Hepatic stellate cell (primary cell): ENCODE measurements at regions not wholly inside any gene's neighbourhood (a gene's known extent, or its start where the extent isn't known, plus 50 kb on each side); places are given as distances from the start of the nearest gene placed in this dataset.

ENCODE experiments used
- DNase-seq: peaks from one replicate; pipeline ENCODE4 v3.0.0; 2011; ENCODE audit warnings: low spot score

DNA sequence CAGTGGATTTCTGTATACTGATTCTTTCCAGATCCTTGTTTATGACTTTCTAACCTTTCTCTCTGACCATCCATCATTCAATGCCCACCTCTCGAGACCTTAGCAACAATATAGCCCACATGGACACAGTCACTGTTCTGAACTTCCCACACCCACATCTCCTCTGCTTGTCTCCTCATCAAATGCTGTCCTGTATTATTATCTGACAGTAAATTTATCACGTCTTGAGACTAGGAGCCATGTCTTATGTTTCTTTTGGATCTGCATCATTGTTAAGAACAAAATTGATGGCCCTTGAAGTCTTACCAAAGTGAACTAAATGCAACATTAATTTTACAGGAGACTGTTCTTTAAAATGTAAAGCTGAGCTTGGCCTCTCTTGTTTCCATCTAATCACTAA is 495.4 kb upstream of the KLF4 start:
- DNase-seq, result no peak

DNA sequence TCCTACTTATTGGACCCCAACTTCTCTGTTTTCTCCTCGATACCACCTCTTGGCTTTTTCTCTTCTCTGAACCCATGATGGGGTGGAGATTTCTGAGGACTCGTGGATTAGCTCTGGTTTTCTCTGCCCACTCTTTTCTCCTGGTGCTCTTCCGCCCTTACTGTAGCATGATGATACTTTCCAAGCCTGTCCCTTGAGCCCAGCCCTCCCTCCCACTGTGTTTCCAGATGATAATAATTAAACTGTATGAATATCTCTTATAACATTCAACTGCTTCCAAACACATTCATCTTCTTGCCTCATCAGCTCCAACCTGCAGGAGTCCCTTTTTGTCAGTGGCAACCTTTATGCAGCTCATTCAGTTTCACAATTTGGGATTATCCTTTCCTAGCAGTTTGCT is 494.2 kb upstream of the KLF4 start:
- no peak for DNase-seq

DNA sequence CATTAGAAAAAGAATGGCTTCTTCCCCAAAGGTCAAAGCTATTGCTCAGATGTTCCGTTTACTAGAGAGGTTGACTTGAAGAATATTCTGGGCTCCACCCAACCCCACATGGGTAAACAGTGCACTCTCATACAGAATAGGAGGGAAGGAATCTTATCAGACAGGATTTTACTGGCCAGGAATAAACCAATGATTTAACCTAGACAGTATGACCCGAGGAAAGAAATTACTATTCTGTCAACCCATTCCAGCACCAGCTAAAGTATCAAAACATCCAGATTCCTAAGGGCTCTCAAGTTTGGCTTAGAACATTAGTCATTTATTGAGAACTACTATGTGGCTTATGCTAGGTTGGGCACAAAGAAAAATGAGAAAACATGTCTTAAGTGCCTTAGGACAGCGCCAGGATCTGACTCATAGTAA is 493.6 kb upstream of the KLF4 start:
- DNase-seq, result no peak

DNA sequence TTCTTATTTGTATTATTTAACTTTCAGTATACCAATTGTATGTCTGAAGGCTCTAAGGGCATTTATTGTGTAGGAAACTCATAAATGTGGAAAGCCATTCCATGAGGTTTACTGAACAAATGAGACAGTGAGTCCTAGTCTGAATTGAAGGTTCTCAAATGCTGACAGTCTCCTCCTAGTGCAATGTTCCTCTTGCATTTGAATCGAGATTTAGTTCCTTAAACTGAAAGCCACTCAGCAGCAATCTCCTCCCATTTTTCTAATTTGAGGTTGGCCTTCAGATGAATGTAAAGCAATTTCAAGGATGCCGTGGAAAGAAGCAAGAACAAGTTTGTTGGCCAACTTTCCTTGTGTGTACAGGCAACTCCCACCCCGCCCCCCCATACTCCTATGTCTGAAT is 493.2 kb upstream of the KLF4 start:
- no peak for DNase-seq

DNA sequence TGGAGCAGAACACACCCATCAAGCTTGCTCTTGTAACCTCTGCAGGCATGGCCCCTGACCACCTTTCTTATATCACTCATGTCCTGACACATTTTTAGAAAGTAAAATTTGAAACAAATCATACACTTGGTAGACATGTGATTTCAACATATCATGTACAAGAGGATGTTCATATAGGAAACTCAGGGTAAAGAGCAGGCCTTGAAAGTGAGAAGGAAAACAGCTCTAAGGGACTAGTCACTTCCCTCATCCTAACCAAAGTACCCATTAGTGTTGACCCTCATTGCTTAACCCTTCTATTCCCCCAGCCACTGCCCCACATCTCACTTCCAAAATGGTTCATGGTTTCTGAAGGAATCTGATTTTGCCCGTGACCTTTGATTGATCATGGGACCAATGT is 492.4 kb upstream of the KLF4 start:
- DNase-seq, result no peak

DNA sequence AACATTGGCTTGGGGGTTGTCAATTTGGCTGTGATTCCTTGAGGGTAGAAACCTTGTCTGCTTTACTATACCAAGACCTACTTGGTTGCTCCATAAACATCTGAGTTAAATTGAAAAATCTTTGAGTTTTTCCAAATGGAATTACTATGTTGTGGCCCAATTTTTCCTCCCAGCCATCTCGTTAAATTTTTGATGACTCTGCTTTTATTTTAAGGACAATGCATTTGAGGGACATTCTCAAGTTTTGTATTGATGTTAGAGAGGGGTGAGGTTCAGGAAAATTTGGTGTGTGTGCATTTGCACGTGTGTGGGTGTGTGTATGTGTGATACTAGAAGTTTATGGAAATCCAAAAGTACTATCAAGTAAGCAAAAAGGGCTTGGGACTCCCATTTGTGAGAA is 491.4 kb upstream of the KLF4 start:
- DNase-seq, result no peak

DNA sequence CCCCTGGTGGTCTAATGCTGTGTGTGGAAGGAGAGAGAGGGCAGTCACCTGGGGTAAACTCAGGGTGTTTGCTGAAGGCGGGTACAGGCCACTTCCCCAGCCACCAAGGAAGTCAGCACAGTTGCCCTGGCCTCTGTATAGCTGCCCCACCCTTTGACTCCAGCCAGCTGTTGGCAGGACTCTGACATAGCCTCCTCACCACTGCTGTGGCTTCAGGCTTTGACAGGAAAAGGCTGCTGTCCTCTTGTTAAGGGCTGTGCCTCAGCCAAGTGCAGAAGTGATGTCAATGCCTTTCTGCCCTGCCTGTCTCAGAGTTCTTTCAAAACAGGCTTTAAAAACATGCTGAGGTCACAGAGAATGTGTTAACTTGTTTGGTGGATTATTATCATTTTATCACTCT is 487.2 kb upstream of the KLF4 start:
- DNase-seq, result no peak

DNA sequence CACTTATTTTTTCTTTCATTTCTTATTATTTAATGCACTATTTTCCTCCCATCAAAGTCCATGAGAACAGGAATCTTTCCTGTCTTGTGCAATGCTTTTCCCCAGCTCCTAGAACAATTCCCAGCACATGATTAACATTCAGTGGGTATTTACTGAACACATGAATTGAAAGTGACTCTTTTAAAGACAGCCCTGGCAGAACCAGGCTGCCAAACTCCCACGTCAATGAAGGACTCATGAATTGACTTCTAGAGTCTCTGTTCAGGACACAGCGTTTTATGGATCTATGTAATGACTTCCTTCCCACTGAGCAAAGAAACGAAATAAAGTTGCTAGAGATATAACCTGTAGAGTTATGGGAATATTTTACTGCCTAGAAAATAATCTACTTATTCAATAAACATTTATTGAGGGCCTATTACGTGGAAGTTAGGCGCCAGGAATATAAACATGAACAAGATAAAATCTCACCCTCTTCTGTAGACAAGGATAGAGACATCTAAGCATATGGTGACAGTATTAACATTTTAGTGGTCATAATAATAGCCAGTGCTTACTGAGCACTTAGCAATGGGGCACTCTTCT is 485.9 kb upstream of the KLF4 start:
- no peak for DNase-seq

DNA sequence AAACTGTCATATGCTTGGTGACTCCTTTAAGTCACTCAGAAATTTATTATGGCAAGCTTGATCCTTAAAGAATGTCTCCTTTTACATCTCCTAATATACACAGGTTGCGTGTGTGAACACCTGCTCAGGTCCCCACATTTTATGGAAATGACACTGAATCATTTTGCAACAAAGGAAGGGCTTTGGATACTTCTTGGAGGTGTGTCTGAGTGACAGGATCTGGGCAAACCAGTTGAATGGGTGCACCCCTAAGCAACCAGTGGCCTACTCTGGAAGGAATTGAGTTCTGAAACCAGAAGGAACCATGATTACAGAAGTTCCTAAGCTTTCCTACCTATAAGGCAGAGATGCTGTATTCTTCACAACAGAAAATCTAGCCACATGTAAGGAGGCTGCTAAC is 483.9 kb upstream of the KLF4 start:
- no peak for DNase-seq

DNA sequence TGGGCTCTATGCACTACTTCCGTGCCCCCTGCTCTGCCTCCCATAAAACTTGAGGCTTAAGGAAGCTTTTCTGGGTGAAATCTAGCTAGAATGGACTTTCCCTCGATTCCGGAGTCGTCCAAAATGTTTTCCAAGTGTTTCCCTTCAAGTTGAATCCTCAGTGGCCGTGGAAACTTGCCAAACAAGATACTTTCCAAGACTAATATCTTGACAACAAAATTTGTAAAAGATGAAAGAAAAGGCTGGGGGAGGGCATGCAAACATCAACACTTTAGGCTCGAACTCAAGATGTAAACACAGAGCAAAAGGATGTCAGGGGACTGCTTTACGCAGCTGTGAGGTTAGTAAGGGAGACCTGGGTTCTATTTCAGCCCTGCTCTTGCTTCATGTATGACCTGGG is 482.8 kb upstream of the KLF4 start:
- no peak for DNase-seq

DNA sequence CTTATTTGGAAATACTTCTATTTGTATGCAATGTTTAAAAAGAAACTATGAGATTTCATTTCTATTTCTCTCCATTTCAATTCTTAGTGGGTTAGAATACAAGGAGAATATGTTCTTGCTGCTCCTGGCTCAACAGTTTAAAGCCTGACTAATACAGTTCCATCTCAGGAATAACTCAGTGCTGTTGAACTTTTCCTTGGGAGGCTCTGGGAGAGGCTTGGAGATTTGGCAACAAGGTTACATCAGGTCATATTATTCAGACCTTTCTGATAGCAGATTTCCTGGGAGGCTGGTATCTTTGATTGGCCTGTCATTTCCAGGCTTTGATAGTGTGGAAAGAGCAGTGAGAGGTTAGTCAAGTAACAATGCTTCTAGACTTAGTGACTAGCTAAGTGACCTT is 481.7 kb upstream of the KLF4 start:
- DNase-seq, result no peak

DNA sequence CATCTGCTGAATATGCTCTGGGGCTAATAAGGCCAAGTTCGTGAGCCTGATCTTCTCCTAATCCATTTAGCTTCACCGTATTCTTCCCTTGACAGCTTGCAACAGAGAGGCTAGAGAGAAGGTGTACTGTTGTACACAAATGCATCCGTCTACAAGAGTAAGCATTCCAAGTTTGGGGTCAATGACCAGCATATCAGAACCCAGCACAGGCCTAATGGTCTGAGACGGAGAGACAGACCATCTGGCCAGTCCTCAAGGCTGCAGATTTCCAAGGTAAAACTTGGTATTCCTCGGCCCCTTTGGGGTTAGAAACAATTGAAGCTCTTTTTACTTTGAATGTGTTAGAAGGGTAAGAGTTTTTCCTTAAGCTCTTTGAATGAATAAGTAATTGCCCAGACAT is 481.2 kb upstream of the KLF4 start:
- DNase-seq, result no peak

DNA sequence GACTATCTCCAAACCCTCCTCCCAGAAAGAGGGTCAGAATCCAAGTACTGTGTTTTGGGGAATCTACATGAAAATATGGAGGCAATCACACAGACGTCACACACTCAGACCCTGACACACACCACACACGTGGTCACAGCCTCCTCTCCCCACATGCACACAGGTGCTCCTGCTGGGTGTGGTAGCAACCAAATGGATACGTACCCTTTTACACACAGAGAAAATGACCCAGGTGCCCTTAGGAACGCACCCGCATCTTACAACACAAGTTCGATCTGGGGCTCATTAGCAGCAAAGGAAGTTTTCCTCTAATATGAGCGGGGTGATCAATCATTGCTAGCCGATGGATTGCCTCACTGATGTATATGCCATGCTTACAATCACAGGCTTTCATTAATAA is 480.2 kb upstream of the KLF4 start:
- DNase-seq, result no peak

DNA sequence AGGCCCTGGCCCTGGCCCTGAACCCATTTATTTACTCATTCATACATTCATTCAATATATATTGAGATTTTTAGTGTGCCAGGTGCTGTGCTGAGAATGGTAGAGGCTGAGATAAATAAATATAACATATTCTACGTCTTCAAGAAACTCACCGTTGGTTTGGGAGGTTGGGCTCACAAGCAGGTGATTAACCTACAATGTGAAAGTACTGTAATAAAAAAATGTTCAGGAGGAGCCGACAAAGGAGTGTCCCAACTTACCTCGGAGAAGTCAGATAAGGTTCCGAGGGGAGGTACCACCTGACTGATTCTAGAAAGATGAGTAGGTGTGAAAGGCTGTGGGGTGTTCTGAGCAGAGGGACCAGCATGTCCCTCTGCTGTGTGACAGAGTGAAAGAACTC is 479.6 kb upstream of the KLF4 start:
- DNase-seq, result no peak

DNA sequence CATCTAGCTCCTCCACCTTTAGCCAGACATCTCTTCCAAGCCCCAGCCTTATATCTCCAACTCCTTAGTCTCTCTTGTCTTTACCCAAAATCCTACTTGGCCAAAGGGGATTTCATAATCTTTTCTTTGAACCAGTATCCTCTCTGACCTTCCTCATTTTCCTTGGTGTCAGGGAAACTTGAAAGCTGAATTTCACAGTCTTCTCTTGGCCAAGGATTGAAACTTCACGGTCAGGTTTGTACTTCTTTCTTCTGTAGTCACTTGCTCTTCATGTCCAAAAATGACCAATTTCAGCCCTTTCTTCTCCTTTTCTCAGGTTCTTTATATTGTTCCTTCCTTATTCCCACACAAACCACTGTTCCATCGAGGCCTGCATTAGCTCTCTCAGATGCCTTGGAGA is 473.7 kb upstream of the KLF4 start:
- DNase-seq, result no peak

DNA sequence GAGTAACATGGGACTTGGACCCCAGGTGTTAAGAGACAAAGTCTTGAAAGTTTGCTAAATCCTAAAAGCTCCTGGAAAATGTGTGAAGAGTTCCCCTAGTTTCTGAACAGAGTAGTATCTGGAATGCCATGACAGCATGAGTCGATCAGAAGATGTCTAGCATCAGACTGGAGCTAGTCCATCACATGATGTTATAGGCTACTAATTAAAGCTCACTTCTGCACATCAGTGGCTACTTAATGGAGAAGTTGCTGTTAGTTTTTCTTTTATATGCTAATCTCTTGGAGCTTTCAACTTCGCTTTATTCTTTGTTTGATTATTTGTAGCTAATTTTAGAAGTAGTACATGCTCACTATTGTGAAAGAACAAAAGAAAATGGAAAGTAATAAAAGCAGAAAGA is 471.3 kb upstream of the KLF4 start:
- no peak for DNase-seq

DNA sequence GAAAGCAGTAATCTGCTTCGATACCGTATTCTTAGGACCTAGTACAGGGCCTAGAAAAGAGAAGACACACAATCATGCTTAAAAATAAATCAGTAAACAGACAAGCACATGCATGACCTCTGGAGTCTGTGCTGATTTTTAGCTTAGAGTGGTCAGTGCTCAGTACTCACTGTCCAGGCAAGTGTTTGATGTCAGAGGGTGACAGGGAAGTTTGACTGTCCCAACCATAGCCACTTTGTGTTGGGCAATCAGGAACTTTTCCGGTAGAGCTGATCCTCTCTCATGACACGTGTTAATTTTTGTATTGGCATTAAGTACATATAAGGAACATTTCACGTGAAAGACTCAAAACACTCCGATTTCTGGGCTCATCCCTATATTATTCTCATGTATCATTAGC is 464.7 kb upstream of the KLF4 start:
- no peak for DNase-seq

DNA sequence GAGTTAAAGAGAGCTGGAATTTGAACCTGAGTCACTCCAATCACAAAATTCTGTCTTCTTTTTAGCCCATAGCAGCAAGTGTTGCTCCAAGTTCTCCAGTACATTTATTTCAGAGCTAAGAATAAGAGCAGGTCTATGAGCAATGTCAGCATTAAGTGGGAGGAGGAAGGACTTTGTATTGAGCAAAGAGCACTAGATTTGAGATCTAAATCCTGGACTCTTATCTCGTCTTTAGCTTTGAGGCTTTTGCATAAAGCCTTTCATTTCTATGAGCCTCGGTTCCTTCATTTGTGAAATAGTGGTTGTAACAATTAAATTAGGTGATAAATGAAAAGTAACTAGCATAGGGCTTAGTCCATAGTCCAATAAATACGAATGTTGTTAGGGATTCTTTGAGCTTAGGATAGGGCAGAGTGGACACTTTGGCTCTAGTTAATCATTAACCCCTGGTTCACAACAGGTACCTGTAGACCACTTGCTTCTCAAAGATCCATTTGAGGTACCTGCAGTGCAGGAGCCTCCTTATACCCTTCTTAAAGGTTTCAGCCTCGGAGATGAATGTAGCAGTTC is 464.1 kb upstream of the KLF4 start:
- DNase-seq, result no peak

DNA sequence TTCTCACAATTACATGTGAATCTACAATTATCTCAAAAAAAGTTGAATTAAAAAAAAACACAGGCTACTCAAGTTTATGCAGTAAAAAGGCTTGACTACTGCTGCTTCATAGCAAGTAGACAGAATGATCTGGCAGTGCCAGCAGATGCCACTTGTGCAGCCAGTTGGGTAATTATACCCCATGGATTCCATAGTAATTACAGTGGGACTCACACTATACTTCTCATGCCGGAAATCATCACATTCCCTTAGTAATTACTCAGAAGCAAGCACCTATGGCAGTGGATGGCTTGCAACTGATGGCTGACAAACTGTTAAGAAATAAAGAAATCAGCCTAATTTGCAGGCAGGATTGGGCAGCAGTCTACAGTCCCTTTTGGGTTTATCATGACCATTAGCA is 463.2 kb upstream of the KLF4 start:
- DNase-seq, result no peak

DNA sequence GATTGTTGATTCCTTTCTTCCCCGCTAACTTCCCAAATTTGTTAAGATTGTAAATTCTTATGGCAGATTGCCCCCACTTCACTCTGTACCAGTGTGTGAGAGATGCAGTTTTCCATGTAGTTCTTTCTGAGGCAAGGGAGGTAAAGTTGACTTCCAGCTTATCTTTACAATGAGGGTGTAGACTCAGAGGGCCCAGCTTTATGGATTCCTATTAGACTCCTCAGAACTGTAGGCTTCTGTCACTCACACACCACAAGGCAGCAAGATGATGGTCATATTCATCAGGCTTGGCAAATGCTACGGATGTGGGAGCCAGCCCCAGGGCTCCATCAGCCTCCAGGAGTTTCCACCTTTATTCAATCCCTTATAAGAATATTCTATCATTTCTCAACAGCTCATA is 461.9 kb upstream of the KLF4 start:
- no peak for DNase-seq

DNA sequence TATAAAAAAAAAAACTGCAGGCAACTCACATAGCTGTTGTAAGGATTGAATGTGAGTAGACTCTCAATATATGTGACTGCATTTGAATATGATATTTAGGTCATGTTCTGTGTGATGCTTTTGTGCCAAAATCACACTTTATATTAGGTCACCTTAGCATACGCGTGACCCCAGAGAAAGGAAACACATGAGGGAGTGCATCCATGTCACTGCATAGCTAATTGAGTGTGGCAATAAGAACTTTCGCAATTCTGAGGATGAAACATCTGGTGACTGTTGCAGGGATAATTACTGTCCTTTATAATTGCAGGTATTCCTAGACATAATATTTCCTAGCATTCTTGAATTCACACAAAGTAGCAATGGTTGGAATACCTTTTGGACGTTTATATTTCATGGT is 459.5 kb upstream of the KLF4 start:
- DNase-seq, result no peak

DNA sequence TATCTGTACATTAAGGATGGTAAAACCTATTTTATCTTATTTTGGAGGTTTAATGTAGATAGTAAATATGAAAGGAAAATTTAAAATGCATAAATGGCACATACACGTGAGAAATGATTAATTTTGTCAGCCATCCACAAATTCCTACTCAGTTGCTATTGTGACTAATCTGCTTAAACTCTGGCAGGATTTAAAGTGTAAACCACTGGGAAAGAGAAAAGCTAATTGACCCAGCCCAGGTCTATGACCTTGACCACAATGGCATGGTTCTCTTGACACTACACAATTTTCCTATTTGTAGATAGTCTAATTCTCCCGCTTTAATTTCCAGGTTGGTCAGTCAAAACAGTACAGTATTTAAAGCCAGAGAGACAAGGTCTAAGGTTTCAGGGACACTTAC is 459.0 kb upstream of the KLF4 start:
- no peak for DNase-seq

DNA sequence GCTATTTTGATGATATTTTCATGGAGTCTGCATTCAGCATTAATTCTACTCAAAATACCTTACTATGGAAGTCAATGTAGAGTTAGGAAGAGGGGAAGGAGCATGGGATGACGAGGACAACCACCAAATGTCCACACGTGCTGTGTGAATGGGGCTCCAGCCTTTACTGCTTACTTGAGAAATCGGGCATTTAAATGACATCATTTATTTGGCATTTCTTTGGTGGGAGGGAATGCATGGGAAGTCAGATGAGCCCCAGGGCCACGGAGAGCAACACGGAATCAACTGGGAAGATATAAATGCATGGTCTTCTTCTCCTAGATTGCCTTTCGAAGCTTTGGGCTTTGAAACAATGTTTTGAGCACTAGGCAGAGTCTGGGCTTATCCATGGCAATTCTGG is 458.5 kb upstream of the KLF4 start:
- no peak for DNase-seq

DNA sequence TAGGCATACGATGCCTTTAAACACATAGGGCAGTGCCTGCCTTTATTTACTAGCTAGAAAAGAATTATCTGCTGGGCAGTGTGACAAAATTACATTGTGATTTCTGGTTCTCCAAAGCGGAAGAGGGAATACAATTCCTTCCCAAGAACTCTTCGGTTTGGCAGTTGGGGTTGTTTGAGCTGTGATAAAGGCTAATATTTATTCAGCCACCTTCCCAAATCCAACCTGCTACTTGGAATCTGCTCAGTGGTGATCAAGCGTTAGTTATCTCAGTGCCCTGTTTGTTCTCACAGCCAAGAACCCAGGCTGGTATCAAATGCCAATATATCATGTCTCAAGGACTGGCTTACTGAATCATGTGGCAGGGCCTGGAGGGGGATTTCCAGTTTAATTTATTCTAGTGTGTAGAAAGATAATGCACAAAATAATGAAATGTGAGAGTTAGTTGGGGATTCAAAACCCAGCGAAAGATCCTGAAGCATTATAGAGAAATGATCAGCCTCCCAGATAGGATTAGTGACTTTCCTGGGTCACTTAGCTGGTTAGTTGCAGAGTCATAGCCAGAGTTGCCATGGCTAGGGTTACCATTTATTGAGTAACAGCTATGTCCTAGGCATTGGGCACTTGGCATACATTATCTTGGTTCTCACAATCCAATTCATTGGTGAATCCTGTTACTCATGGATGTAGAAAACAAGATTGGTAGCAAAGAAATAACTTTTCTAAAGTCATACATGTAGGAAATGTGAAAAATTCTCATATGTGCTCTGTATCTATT is 457.0 kb upstream of the KLF4 start:
- DNase-seq, result no peak
